Endodermal cell (in vitro differentiated cells): ENCODE measurements at regions not wholly inside any gene's neighbourhood (a gene's known extent, or its start where the extent isn't known, plus 50 kb on each side); places are given as distances from the start of the nearest gene placed in this dataset.

Source experiments
- DNase-seq: peaks from one replicate; pipeline ENCODE4 v3.0.0-alpha.2; 2017
- H3K27ac ChIP-seq: 2 replicates; pipeline ENCODE4 v1.5.1; 2013; ENCODE audit warnings: mild to moderate bottlenecking, low read depth, low read length, moderate library complexity
- H3K27me3 ChIP-seq: 2 replicates; pipeline ENCODE4 v1.6.1; 2013; ENCODE audit warnings: mild to moderate bottlenecking, low read length, moderate library complexity; ENCODE audit not compliant: insufficient read depth, control insufficient read depth, poor library complexity, severe bottlenecking
- H3K36me3 ChIP-seq: 2 replicates; pipeline ENCODE4 v1.7.0; 2013; ENCODE audit warnings: mild to moderate bottlenecking, low read length, moderate library complexity; ENCODE audit not compliant: control insufficient read depth, insufficient read depth
- H3K4me1 ChIP-seq: one replicate; pipeline ENCODE4 v1.7.0; 2013; ENCODE audit warnings: low read length; ENCODE audit not compliant: control insufficient read depth, insufficient read depth
- H3K4me3 ChIP-seq: 2 replicates; pipeline ENCODE4 v1.5.1; 2013; ENCODE audit warnings: mild to moderate bottlenecking, low read length, moderate library complexity
- H3K9ac ChIP-seq: 2 replicates; pipeline ENCODE4 v1.6.1; 2013; ENCODE audit warnings: mild to moderate bottlenecking, low read length, moderate library complexity; ENCODE audit not compliant: poor library complexity, severe bottlenecking; ENCODE audit errors: extremely low read depth
- H3K9me3 ChIP-seq: 2 replicates; pipeline ENCODE4 v1.6.1; 2013; ENCODE audit warnings: mild to moderate bottlenecking, low read length, moderate library complexity; ENCODE audit not compliant: control insufficient read depth
- H3K27ac Mint-ChIP-seq: 2 replicates; pipeline ENCODE4 v1.8.0; 2020; ENCODE audit warnings: mixed read lengths
- H3K27me3 Mint-ChIP-seq: 2 replicates; pipeline ENCODE4 v1.8.0; 2021; ENCODE audit warnings: mild to moderate bottlenecking, mixed read lengths; ENCODE audit not compliant: insufficient read depth
- H3K36me3 Mint-ChIP-seq: 2 replicates; pipeline ENCODE4 v1.8.0; 2020; ENCODE audit warnings: low read depth, mixed read lengths
- H3K4me1 Mint-ChIP-seq: 2 replicates; pipeline ENCODE4 v1.8.0; 2020; ENCODE audit warnings: mixed read lengths
- H3K4me3 Mint-ChIP-seq: 2 replicates; pipeline ENCODE4 v1.8.0; 2020; ENCODE audit warnings: mild to moderate bottlenecking, moderate library complexity, mixed read lengths
- H3K9me3 Mint-ChIP-seq: 2 replicates; pipeline ENCODE4 v1.8.0; 2020; ENCODE audit warnings: mild to moderate bottlenecking, mixed read lengths
- WGBS, 2 experiments: methylation state at CpG; one replicate each; pipeline versions ENCODE4 v1.1.5 to v1.1.7; 2013; ENCODE audit warnings: missing lambda C conversion rate in 2 of 2, mixed read lengths in 1 of 2; ENCODE audit not compliant: insufficient coverage in 1 of 2, insufficient read length in 1 of 2; 5-methylcytosine and 5-hydroxymethylcytosine counted together
- TF ChIP-seq, protein P1 (sequence below): fragments of 200-600 bp; sonication (generic); conservative IDR thresholded peaks from 2 replicates; pipeline ENCODE4 v1.5.0; 2021; ENCODE audit warnings: antibody characterized with exemption, mild to moderate bottlenecking

DNA sequence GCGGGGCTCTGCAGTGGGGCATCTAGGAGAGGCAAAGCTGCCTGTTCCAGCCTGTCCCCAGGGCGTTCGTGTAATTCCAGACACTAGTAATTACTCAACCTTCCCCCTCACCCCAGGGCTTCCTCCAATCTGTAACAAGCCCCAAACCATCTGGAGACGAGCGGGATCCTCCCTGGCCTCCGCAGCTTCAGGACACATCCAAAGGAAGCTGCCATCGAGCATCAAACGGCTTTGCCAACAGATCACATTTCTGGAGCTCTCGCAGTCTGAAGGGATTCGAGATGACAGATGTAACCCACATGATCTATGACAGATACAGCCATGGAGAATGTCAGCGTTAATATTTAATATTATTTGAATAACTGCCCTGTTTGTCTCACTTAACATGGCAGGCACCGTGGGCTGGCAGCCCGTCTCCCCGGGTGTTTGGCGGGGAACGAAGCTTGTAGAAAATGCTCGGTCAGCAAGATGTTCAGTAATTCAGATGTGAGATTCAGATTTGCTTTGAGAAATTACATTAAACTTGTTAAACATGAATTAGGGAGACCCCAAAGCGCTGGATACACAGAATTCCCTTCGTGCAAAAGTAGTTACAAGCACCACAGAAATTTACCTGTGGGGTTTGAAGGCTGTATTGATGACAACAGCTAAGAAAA, 108.5 kb upstream of the C7orf33 start:
- Mint-ChIP-seq H3K36me3 (no peaks in the 10 kb centered on the region), H3K27ac (no peak overlapping the region), H3K4me1 (peaks cover 20% of the 10 kb centered on the region), H3K9me3 (no peaks in the 10 kb centered on the region), H3K27me3 (no peaks in the 10 kb centered on the region), H3K4me3 (no peak overlapping the region)
- Histone ChIP-seq H3K36me3 (no peaks in the 10 kb centered on the region), H3K27me3 (no peaks in the 10 kb centered on the region), H3K9me3 (no peaks in the 10 kb centered on the region), H3K9ac (no peak overlapping the region), H3K27ac (no peak overlapping the region), H3K4me3 (no peak overlapping the region), H3K4me1 (no peaks in the 10 kb centered on the region)
- TF ChIP-seq, protein P1, sequence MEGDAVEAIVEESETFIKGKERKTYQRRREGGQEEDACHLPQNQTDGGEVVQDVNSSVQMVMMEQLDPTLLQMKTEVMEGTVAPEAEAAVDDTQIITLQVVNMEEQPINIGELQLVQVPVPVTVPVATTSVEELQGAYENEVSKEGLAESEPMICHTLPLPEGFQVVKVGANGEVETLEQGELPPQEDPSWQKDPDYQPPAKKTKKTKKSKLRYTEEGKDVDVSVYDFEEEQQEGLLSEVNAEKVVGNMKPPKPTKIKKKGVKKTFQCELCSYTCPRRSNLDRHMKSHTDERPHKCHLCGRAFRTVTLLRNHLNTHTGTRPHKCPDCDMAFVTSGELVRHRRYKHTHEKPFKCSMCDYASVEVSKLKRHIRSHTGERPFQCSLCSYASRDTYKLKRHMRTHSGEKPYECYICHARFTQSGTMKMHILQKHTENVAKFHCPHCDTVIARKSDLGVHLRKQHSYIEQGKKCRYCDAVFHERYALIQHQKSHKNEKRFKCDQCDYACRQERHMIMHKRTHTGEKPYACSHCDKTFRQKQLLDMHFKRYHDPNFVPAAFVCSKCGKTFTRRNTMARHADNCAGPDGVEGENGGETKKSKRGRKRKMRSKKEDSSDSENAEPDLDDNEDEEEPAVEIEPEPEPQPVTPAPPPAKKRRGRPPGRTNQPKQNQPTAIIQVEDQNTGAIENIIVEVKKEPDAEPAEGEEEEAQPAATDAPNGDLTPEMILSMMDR: no peak
- no peak for DNase-seq
- 93 to 97% methylated on average over 12 to 19 of the region's 19 CpGs for WGBS, 2 experiments

DNA sequence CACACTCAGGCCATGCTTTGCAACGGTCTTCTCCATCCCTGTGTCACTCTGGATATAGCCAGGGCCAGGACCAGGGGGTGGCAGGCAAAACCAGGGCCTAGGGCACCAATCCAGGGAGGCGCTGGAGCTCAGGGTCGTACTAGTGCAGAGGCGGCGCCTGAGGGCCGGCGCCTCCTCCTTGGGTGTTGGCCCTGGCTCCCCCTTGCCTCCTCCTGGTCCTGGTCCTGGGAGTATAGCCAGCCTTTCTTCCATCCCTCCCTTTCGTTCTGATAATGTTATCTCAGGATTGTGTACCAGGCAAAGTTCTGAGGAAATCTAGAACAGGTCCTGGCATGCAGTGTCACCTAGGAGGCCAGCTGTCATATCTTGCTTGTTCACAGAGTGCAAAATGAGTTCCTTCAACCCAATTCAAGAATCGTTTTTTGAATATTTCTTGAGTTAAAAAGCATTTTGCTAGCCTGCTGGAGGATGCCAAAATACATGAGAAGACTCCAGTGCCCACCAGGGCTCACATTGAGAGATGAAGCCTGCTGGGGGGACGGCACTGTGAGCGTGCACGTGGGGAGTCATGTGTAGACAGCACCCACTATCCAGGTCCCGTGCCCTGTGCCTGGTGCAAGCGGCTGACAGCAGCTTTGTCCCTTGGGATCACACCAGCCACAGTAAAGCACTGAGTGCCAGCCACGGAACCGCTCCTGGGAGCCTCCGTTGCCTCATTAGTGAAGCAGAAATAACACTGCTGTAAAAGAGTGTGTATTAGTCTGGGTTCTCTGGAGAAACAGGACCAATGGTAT, 106.9 kb upstream of the C7orf33 start:
- no peak for DNase-seq
- no peak overlapping the region for H3K27ac Mint-ChIP-seq

DNA sequence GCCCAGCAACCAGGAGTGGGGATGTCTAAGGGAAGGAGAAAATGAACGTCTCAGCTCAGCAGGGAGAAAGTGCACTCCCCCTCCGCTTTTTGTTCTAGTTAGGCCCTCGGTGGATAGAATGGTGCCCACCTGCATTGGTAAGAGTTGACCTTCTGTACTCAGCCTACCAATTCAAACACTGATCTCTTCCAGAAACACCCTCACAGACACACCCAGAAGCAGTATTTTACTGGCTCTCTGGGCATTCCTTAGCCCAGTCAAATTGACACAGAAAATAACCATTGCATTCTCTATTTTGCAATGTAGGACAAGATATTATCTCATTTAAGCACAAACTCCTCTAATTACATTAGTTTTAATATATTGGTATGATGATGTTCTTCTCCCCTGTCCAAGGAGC, 106.1 kb upstream of the C7orf33 start:
- Mint-ChIP-seq H3K27me3 (no peaks in the 10 kb centered on the region), H3K4me1 (peaks cover 9% of the 10 kb centered on the region), H3K36me3 (no peaks in the 10 kb centered on the region), H3K27ac (no peak overlapping the region), H3K9me3 (no peaks in the 10 kb centered on the region), H3K4me3 (no peak overlapping the region)
- Histone ChIP-seq H3K27me3 (no peaks in the 10 kb centered on the region), H3K9me3 (no peaks in the 10 kb centered on the region), H3K4me1 (no peaks in the 10 kb centered on the region), H3K36me3 (no peaks in the 10 kb centered on the region), H3K27ac (no peak overlapping the region), H3K9ac (no peak overlapping the region), H3K4me3 (no peak overlapping the region)
- WGBS, 2 experiments: 88% methylated on average over 3 of the region's 3 CpGs; no CpG with 5 or more reads in 1 of the 2 experiments
- TF ChIP-seq, protein P1: no peak
- DNase-seq: no peak

More for the DNA sequence above, 106.9 kb upstream of the C7orf33 start:
- Histone ChIP-seq H3K27me3 (no peaks in the 10 kb centered on the region), H3K4me1 (no peaks in the 10 kb centered on the region), H3K9ac (no peak overlapping the region), H3K36me3 (no peaks in the 10 kb centered on the region), H3K4me3 (no peak overlapping the region), H3K27ac (no peak overlapping the region), H3K9me3 (no peaks in the 10 kb centered on the region)
- Mint-ChIP-seq H3K36me3 (no peaks in the 10 kb centered on the region), H3K27me3 (no peaks in the 10 kb centered on the region), H3K4me3 (no peak overlapping the region), H3K4me1 (peaks cover 14% of the 10 kb centered on the region), H3K9me3 (no peaks in the 10 kb centered on the region)
- TF ChIP-seq, protein P1: no peak
- WGBS, 2 experiments: 93 to 96% methylated on average over 16 to 17 of the region's 17 CpGs
